ENCODE measurements at regions not wholly inside any gene's neighbourhood (a gene's known extent, or its start where the extent isn't known, plus 50 kb on each side); places are given as distances from the start of the nearest gene placed in this dataset.
"Not testable (repeated sequence)": the region's sequence is repeated elsewhere in the genome, so short reads cannot be mapped to it uniquely, and the experiment has no call there.

DNA sequence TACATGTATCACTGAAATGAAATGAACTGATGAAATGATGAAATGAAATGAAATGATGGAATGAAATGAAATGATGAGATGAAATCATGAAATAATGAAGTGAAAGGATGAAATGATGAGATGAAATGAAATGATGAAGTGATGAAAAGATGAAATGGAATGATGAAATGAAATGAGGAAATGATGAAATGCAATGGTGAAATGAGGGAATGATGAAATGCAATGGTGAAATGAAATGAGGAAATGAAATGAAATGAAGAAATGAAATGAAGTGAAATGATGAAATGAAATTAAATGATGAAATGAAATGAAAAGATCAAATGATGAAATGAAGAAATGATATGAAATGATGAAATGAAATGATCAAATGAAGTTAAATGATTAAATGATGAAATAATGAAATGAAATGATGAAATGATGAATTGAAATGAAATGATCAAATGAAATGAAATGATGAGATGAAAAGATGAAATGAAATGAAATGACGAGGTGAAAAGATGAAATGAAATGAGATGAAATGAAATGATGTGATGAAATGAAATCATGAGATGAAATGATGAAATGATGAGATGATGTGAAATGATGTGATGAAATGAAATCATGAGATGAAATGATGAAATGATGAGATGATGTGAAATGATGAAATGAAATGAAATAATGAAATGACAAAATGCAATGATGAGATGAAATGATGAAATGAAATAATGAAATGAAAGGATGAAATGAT, 327.9 kb upstream of the WSB1 start:
- not testable (repeated sequence) for TF ChIP-seq POLR2A, CTCF (IDR thresholded peaks at IDR 0.05)

Data from thyroid gland (tissue), 4 donors.